Stimulated activated CD4-positive, alpha-beta T cell treated with anti-CD3 and anti-CD28 coated beads, Interleukin-2, amount 100 ng/mL, for 24 hours (primary cell): ENCODE measurements at regions not wholly inside any gene's neighbourhood (a gene's known extent, or its start where the extent isn't known, plus 50 kb on each side); places are given as distances from the start of the nearest gene placed in this dataset.
"Not testable (repeated sequence)": the region's sequence is repeated elsewhere in the genome, so short reads cannot be mapped to it uniquely, and the experiment has no call there.

ENCODE experiments used
- DNase-seq, 2 donors: peaks; one replicate each; pipeline ENCODE4 v3.0.0-alpha.2; 2020

DNA sequence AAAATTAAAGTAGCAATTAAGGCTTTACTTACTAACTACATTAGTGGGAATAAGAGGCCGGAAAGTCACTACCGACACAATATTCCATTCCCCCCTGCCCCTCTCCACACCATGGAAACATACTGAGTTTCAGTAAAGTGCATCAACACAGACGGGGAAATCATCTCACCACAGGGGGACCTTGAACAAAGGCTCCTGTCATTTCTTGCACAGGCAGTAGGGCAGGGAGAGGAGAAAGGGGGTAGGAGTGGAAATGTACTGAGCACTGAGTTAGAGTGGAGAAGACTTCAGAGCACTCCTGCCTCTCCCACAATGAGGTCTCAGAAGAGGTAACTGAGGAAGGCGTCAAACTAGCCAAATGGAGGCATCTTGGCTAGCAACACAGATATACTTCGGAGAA, 1426.9 kb upstream of the EYS start:
- DNase-seq = no peak

DNA sequence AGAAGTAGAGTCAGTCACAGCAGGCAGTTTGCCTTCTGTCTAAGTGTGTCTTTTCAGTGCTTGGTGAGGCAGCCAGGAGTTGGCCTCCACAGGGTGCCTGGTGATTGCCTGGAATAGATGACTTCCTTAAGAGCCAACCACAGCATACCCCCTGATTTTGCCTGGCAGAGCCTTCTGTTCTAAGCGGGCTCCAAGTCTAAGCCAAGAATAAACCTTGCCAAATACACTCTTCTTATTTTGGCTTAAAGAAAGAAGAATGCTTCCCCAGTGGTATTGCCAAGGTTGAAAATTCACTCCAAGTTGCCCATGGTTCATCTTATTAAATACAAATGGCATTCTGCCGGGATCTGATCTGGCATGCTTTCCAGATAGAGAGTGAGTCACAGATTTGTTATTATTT, 1424.8 kb upstream of the EYS start:
- DNase-seq = no peak

DNA sequence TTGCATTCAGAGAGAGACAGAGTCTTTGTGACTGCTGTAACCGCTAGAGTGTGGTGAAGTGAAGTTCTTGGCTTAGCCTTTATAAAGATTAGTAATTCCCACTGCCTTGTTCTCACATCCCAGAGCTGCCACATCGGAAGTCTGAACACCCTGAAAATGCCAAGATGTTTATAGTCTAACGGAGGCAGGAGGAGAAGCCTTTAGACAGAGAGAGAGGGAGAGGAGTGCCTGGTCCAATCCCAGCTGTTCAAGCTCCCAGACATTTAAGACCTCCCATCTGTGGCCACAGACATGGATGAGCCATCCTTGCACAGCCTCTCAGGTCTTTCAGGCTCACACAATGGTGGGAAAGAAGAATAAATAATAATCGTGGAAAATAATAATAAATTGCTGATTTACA, 1422.8 kb upstream of the EYS start:
- DNase-seq = no peak

GRCh38 chr6:67127041-67127440, 1420.0 kb upstream of the EYS start:
- DNase-seq = no peak

DNA sequence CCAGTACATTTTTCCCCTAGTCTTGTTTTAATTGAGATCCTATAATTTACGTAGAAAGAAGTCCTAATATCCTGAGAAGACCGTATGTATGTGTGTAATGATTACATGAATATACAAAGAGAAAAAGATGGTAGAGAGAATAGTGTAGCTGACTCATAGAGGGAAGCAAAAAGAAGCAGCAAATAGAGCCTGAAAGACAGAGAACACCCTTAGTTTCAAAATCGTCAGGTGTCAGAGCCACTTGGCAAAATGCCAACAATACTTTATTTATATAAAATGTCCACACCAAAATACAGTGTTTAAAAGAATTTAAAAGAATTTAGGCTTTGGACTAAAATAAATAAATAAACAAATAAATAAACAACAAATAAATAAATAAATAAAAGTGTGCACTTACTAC, 1414.1 kb upstream of the EYS start:
- no peak for DNase-seq

DNA sequence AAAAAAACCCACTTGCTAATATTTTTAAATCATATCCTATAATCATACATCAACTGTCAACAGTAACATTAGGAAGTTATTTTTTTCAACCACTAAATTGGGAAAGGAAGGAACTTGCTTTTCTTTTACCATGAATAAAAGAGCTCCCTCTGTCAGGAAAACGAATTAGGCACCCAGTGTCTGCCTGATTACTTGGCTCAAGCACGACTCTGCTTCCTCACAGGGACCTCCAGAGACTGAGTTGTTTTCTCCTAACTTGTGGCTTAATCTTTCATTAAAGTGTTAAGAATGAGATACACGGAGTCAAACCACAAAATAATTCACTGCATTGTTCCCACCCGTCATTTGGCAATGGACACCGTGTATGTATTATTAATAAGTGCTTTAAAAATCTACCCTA, 1405.1 kb upstream of the EYS start:
- no peak for DNase-seq

GRCh38 chr6:67102743-67103142, 1395.7 kb upstream of the EYS start:
- DNase-seq = no peak

DNA sequence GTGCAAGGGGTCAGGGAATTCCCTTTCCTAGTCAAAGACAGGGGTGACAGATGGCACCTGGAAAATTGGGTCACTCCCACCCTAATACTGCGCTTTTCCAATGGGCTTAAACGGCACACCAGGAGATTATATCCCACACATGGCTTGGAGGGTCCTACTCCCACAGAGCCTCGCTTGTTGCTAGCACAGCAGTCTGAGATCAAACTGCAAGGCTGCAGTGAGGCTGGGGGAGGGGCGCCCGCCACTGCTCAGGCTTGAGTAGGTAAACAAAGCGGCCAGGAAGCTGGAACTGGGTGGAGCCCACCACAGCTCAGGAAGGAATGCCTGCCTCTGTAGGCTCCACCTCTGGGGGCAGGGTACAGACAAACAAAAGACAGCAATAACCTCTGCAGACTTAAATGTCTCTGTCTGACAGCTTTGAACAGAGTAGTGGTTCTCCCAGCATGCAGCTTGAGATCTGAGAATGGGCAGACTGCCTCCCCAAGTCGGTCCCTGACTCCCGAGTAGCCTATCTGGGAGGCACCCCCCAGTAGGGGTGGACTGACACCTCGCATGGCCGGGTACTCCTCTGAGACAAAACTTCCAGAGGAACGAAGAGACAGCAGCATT, 1388.7 kb upstream of the EYS start:
- not testable (repeated sequence) for DNase-seq

GRCh38 chr6:67094431-67094946, 1387.5 kb upstream of the EYS start:
- DNase-seq = no peak

DNA sequence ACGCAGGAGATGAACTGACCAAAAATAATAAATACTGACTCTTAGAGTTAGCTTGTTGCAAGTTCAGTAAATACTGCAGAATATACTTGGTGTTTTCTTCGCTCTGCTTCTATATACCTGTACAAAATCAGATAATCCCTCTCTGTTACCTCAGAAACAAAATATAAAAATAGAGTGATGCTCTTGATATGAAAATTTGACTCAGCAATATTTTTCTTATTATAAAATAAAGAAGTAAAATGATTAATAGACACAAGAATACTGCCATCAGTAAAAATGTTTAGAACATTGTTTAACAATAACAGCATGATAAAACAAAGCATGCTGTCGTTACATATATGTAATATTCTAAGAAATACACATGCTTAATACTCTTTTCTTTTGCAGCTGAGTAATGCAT, 1366.9 kb upstream of the EYS start:
- no peak for DNase-seq

DNA sequence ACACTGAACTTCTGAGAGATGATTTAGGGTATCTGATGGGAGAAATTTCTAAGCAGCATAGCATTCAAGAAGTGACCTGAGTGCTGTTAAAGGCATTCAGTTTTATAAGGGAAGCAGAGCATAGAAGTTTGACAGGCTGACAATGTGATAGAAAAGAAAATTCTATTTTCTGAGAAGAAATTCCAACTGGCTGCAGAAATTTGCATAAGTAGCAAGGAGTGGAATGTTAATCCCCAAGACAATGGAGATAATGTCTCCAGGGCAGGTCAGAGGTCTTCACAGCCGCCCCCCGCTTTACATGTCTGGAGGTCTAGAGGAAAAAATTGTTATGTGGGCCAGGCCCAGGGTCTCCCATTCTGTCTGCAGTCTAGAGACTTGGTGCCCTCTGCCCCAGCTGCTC, 1361.8 kb upstream of the EYS start:
- no peak for DNase-seq

GRCh38 chr6:67064323-67064722, 1357.3 kb upstream of the EYS start:
- no peak for DNase-seq

GRCh38 chr6:67047996-67048395, 1341.0 kb upstream of the EYS start:
- DNase-seq = no peak

- DNase-seq = no peak
Observed at GRCh38 chr6:67045076-67045475, 1338.0 kb upstream of the EYS start.

DNA sequence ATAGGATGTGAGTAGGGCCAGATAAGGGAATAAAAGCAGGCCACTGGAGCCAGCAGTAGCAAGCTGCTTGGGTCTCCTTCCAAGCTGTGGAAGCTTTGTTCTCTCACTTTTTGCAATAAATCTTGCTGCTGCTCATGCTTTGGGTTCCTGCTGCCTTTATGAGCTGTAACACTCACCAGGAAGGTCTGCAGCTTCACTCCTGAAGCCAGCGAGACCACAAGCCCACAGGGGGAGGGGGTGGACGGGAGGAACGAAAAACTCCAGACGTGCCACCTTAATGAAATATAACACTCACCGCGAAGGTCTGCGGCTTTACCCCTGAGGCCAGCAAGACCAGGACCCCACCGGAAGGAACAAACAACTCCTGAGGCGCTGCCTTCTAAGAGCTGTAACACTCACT, 1324.4 kb upstream of the EYS start:
- no peak for DNase-seq

GRCh38 chr6:67030861-67031260, 1323.8 kb upstream of the EYS start:
- no peak for DNase-seq

GRCh38 chr6:67016921-67017460, 1310.0 kb upstream of the EYS start:
- no peak for DNase-seq

GRCh38 chr6:67011441-67011840, 1304.4 kb upstream of the EYS start:
- DNase-seq = no peak

- no peak for DNase-seq
Observed at GRCh38 chr6:67009818-67010217, 1302.8 kb upstream of the EYS start.

GRCh38 chr6:67003844-67004243, 1296.8 kb upstream of the EYS start:
- no peak for DNase-seq

GRCh38 chr6:67000121-67000520, 1293.1 kb upstream of the EYS start:
- DNase-seq = no peak

DNA sequence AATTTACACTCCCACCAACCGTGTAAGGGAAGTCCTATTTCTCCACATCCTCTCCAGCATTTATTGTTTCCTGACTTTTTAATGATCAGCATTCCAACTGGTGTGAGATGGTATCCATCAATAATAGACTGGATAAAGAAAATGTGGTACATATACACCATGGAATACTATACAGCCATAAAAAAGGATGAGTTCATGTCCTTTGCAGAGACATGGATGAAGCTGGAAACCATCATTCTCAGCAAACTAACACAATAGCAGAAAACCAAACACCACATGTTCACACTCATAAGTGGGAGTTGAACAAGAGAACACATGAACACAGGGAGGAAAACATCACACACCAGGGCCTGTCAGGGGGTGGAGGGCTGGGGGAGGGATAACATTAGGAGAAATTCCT, 1290.6 kb upstream of the EYS start:
- not testable (repeated sequence) for DNase-seq

DNA sequence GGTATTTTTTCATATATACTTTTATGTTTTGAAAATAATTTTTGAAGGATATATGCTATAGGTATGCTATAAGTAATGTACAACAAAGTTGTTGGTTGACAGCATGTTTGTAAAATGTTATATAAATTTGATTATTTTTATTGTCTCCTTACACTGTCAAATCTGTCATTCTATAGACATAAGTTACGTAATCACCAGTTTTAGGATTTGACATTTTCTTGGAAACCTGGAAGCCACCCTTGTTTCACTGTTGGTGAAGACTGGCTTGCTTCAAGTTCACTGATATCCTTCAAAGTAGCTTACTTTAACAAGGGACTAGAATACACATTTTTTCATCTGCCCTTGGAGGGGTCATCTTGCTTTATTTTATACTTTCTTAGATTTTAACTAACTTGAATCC, 1288.6 kb upstream of the EYS start:
- no peak for DNase-seq

GRCh38 chr6:66993708-66994107, 1286.7 kb upstream of the EYS start:
- DNase-seq = not testable (repeated sequence)

DNA sequence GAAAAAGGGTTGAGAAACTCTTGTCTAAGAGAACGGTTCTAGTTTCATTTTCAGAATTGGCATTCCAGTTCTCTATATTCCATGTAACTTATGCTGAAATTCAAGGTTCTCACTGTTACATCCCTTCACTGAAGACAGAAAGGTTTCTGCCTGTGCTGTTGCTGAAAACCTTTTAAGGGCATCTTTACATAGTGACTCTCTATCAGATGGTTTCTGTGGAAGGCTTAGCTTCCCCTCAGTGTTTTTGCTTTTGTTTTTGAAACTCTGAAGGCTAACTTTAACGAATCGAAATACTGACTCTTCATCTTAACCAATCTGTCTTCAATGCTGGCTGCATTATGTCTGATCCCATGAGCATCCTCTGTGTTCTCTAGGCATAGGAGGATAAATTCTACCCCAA, 1286.2 kb upstream of the EYS start:
- no peak for DNase-seq
